ENCODE measurements at regions not wholly inside any gene's neighbourhood (a gene's known extent, or its start where the extent isn't known, plus 50 kb on each side); places are given as distances from the start of the nearest gene placed in this dataset.

- TF ChIP-seq CTCF (IDR thresholded peaks at IDR 0.05; ENCODE audit: poor library complexity, severe bottlenecking), result no peak
- TF ChIP-seq EP300 (conservative IDR thresholded peaks at IDR 0.05; ENCODE audit: poor library complexity, severe bottlenecking), result no peak
- no peak for TF ChIP-seq POLR2AphosphoS5 (IDR thresholded peaks at IDR 0.05)
- no peak for TF ChIP-seq RAD21 (conservative IDR thresholded peaks at IDR 0.05)
- TF ChIP-seq EZH2 (IDR thresholded peaks at IDR 0.05; ENCODE audit: borderline replicate concordance, insufficient read depth, low read length, poor library complexity, severe bottlenecking), result no peak
- TF ChIP-seq MXI1 (conservative IDR thresholded peaks at IDR 0.05; ENCODE audit: poor library complexity, severe bottlenecking), result no peak
- TF ChIP-seq TAF1 (IDR thresholded peaks at IDR 0.05; ENCODE audit: low read depth), result no peak
- TF ChIP-seq REST (IDR thresholded peaks at IDR 0.05; ENCODE audit: borderline replicate concordance), result no peak
- TF ChIP-seq SMC3 (conservative IDR thresholded peaks at IDR 0.05; ENCODE audit: poor library complexity), result no peak
Measured at GRCh38 chr10:47186941-47187340, 113.1 kb upstream of the GDF10 start.

All from neural cell (in vitro differentiated cells).